NCI-H2227 treated with DMSO at 0.1 percent for 48 hours (cell line): ENCODE measurements at regions not wholly inside any gene's neighbourhood (a gene's known extent, or its start where the extent isn't known, plus 50 kb on each side); places are given as distances from the start of the nearest gene placed in this dataset.
"Not testable (repeated sequence)": the region's sequence is repeated elsewhere in the genome, so short reads cannot be mapped to it uniquely, and the experiment has no call there.

Experiments
- DNase-seq: peaks from one replicate; lab custom pipeline; 2025; lab: John Stamatoyannopoulos, UW

DNA sequence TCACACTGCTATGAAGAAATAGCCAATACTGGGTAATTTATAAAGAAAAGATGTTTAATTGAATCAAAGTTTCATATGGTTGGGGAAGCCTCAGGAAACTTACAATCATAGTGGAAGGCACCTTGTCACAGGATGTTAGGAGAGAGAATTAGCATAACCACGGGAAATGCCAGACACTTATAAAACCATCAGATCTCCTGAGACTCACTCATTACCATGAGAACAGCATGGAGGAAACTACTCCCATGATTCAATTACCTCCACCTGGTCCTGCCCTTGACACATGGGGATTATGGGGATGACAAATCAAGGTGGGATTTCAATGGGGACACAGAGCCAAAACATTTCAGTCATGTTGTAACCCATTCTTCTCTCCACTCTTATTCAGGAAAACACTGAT is 472.9 kb upstream of the FSIP2 start:
- no peak for DNase-seq

DNA sequence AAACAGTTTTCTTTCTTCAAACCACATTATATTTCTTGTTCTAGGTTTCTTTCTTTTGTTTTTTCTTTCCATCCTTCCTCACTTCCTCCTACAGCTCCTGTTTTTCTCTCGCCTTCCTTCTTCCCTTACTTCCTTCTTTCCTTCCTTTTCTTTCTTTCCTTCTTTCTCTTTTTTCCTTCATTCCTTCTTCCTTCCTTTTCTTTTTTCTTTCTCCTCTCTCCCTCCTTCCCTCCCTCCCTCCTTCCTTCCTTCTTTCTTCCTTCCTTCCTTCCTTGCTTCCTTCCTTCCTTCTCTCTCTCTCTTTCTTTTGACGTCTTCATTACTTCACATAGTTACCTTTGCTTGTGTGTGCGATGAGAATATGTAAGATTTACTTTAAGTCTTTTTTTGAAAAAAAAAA is 470.0 kb upstream of the FSIP2 start:
- no peak for DNase-seq

DNA sequence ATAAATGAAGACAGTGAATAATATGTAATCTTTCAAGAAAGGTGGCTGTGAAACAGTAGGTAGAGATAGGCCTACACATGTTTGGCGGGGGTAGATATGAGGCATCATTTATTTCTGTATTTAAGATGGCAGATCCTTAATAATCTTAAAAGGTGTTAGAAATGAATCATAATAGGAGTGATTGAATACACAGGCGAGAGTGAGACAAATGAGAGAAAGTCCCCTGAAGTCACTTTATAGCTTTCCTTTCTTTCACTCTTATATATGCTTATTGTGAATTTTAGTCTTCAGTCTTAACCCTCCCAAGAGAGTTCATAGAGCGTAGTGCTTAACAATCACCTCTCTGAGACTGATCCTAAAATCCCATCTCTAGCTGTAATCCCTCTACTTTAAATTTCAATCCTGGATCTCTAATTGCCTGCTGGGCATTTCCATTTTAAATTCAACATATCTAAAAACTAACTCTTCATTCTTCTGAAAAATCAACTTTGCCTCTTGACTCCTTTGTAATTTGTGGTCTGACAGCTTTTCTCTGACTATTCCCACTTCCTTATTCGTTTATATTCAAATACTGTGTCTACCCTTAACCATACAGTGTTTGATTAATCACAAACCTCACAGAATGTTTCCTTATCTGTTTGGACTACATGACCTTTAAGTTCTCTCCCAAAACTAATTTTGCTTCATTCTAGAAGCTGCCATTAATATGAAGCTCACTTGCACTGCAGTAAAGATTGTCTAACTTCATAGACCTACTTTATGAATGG is 463.7 kb upstream of the FSIP2 start:
- no peak for DNase-seq

DNA sequence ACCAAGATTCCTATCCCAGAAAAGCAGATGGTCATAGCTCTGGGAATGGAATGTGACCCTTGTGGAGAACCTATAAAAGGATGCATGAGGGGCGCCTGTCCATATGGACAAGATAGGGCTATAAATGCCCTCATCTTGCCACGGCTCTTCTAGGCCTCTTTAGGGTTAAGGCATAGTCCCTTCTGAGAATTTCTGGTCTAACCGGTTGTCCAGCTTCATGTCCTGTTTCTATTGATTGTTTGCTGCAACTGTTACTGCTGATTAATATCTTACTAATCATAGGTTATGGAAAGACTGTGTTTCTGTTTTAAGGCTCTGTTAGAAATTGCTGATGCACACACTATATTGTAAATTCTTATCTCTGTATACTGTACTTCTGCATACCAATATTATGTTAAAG is 462.6 kb upstream of the FSIP2 start:
- not testable (repeated sequence) for DNase-seq

DNA sequence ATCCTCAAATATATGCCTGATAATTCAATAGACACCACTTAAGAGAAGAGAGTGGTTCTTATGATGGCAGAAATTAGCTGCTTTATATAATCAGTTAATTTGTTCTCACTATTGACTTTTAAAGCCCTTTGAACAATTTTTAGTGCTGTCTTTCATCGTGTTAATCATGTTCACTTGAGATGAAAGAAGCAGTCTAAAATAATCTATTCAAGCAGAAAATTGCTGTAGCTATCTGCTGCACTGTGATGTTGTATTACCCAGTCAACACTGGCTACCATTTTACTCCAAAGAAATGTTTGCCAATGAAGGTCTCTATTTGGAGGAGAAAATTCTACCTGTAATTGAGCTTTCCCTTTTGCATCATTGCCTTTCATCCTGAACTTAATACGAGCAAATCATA is 459.8 kb upstream of the FSIP2 start:
- DNase-seq = no peak

DNA sequence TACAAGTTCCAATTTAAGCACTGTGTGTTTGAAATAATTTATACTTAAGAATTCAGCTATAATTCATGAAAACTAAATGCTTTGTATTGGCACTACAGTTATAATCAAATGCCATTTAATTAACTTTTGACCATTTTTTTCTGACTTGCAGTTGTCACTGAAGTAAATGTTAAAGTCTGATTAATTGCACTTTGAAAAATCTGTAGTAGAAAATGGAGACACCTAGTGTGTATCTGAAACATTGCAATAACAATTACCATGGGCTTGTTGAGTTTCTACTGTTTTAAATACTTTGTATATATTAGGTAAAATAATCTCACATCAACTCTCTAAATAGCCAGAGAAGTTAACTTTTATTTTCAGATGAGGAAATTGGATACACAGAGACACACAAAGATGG is 458.6 kb upstream of the FSIP2 start:
- no peak for DNase-seq

DNA sequence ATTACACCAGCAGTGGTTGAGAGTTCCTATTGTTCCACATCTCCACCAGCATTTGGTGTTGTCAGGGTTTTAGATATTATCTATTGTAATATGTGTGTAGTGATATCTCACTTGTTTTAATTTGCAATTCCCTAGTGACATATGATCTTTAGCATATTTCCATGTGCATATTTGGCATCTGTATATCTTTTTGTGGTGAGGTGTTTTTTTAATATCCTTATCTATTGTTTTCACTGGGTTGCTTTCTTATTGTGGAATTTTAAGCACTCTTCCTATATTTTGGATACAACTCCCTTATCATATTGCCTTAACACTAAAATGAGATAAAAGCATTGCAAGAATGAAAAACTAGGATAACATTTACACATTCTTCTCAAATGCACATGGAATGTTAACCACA is 453.9 kb upstream of the FSIP2 start:
- DNase-seq = no peak

DNA sequence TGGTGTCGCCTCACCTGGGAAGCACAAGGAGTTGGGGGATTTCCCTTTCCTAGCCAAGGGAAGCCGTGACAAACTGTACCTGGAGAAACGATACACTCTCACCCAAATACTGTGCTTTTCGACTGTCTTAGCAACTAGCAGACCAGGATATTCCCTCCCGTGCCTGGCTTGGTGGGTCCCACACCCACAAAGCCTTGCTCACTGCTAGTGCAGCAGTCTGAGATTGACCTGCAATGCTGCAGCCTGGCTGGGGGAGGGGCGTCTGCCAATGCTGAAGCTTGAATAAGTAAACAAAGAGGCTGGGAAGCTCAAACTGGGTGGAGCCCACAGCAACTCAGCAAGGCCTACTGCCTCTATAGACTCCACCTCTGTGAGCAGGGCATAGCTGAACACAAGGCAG is 448.6 kb upstream of the FSIP2 start:
- DNase-seq = peak; percentile 40

DNA sequence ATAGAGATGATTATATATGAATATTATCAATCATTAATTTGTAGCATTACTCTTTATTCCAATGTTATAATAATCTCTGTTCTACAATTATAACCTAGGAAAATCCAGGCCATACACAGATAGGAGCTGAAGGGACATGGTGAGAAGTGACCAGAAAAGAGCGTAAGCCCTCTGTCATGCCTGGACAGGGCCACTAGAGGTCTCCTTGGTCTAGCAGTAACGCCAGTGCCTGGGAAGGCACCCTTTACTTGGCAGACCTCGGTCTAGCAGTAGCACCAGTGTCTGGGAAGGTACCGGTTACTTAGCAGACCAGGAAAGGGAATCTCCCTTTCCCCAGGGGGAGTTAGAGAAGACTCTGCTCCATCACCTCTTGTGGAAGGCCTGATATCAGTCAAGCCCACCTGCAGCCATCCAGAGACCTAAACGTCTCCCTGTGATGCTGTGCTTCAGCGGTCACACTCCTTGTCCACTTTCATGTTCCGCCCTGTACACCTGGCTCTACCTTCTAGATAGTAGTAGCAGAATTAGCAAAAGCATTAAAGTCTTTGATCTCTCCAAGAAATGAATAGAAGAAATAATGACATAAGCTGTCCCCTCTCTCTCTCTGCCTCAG is 447.5 kb upstream of the FSIP2 start:
- DNase-seq = no peak

DNA sequence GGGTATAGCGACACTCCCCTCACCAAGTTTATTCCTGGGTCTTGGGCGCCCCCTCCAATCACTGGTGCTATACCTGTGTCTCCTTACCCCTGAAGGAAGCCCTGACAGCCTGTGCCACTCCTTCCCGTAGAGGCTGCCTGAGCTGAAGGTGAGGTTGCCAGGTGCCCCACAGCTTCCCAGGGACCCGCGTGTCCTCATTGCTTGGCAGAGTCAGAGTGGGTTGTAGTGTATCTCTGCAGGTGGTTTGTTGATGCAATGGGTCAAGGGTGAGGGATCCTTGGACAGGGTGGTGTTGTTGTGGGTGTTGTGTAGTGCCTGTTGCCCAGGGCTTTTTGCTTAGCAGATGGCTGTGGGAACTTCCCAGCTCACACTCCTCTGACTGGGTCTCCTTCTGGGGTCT is 438.7 kb upstream of the FSIP2 start:
- no peak for DNase-seq

DNA sequence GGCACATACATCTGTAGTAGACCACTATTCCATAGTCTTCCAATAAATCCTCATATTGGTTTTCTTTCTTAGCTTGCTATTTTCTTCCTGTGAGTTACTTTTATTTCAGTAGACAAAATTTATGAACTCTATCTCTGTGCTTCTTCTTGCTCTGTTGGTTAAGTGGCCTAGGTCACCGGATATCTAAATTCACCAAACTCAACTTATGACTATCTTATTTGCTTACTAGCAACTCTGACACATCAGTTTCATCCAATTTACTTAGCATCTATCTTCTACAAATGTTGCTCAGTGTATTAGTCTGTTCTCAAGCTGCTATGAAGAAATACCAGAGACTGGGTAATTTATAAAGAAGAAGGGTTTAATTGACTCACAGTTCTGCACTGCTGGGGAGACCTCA is 432.5 kb upstream of the FSIP2 start:
- DNase-seq = no peak

DNA sequence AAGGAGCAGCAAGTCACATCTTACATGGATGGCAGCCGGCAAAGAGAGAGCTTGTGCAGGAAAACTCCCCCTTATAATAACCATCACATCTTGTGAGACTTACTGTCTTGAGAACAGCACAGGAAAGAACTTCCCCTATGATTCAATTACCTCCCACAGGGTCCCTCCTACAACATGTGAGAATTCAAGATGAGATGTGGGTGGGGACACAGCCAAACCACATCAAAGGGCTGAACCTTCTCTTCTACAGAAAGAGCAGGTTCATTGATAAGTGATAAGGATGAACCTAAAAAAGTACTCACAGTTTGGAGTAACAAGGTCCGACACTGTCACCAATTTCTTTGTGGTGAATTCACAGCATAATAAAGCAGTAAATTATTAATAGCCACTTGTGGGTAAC is 422.2 kb upstream of the FSIP2 start:
- DNase-seq = no peak

DNA sequence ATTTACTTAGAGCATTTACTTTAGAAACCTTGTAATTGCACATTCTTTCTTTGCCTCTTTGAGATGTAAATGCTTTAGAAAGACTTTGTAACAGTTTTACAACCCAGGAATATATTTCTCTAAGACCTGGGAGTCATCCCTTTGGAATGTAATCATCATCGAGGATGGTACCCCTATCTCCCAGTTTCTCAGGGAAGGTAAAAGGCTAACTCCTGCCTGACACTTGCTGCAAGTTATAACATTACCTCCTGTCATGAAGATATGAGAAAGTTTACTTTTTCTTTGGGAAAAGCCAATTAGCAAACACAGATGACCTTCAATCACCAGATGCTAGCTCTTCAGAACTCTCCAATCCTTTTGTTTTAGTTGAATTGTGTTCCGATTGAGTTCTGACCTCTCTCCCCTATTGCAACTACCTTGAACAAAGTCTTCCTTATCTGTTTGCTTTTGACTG is 420.3 kb upstream of the FSIP2 start:
- DNase-seq = no peak

DNA sequence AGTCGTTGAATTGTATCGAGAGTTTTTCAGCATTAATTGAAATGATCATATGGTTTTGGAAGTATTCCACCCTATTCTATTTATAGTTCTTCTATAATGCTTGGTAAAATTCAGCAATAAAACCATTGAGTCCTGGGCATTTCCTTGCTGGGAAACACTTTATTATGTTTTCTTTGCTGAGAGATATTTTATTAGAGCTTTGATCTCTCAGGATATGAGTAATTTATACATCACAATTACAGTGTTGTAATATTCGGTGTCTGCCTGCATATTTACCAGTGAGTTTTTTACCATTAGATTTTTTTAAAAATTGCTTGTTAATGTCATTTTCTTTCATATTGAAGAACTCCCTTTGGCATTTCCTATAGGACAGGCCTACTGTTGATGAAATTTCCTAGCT is 402.7 kb upstream of the FSIP2 start:
- DNase-seq = no peak

DNA sequence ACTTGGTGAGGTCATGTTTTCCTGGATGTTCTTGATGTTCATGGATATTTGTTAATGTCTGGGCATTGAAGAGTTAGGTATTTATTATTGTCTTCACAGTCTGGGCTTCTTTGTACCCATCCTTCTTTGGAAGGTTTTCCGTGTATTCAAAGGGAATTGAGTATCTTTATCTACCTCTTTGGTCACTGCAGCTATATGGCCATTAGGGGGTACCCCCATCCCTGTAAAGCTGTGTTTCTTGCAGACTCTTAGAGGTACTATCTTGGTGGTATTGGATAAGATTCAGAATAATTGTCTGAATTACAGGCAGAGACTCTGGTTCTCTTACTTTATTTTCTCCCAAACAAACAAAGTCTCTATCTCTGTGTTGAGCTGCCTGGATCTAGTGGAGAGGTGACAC is 401.6 kb upstream of the FSIP2 start:
- no peak for DNase-seq

DNA sequence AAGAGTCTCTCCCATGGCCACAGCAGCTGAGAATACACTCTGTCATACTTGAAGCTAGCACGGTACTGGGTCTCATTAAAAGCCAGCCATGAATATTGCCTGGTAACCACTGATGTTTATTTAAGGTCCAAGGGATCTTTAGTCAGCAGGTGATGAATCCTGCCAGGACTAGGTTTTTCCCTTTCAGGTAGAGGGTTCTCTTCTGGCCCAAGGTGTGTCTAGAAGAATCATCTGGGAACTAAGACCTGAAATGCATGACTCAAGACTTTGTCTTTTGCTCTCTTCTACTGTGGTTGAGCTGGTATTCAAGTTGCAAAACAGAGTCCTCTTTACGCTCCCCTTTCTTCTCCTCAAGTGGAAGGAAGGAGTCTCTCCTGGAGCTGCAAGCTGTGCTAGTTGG is 400.5 kb upstream of the FSIP2 start:
- DNase-seq = no peak

DNA sequence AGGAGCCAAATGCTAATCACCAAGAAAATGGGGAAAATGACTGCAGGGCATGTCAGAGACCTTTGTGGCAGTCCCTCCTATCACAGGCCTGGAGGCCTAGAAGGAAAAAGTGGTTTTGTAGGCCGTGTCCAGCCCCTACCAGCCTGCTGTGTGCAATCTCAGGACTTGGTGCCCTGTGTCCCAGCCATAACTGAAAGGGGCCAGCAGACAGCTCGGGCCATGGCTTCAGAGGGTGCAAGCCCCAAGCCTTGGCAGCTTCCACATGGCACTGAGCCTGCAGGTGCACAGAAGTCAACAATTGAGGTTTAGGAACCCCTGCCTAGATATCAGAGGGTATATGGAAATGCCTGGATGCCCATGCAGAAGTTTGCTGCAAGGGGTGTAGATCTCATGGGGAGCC is 391.2 kb upstream of the FSIP2 start:
- no peak for DNase-seq

DNA sequence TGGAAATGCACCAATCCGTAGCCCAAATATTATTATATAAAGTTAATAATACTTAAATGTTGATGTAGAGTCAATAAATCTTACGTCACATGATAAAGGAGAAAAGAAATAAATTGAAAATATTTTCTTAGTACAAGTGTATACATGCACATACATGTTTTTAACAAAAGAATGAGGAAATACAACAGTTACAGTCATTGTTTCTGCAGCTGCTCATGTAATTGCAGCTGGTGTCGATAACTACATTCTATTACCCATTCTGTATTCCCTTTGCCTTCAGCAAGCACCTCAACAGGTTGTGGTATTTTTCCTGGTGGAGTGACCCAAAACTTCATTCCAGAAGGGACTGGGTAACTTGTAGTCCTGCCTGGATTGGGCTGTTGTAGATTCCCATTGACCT is 377.8 kb upstream of the FSIP2 start:
- no peak for DNase-seq

DNA sequence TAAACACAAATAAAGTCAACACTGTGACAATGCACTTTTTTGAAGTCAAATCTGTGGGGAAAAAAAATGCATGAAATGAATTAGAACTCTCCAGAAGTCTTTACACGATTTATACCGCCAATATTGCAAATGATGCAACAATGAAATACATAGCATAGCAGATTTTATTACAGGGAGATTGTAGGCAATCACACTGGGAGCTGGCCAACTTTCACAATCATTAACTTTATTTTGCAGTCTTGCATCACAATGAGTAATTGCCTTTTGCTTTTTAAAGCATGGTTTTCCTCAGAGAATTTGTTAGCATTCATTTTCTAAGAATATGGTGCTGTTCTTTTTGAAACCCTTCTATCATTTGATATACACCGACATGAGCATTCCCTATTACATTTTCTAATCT is 366.4 kb upstream of the FSIP2 start:
- DNase-seq = no peak

DNA sequence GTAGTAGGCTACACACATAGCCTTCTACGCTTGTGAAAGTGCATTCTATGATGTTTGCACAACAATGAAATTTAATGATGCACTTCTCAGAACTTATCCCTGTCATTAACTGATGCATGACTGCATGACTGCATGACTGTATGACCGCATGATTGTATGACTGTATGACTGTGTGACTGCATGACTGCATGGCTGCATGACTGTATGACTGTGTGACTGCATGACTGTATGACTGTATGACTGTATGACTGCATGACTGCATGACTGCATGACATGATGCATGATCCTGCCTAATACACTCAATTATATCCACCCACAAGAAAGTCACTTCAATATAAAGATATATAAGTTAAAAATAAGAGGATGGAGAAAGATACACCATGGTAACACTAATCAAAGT is 365.4 kb upstream of the FSIP2 start:
- DNase-seq = no peak

DNA sequence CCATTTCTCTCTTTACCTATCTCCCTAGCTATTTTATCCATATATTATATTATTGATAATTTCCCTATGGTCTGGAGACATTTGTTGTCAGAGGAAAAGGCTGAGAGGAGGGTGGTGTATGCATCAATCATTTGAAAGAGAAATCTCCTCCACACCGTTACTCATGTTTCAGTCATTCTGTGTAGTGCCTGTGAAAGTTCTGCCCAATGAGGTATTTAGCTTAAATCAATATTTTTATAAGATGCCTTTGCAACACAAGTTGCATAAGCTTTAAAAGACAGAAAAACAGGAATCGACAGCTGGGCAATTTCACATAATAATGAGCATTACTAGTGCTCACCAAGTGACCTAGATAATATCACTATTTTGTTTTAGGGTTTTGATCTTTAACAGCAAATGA is 363.7 kb upstream of the FSIP2 start:
- no peak for DNase-seq

DNA sequence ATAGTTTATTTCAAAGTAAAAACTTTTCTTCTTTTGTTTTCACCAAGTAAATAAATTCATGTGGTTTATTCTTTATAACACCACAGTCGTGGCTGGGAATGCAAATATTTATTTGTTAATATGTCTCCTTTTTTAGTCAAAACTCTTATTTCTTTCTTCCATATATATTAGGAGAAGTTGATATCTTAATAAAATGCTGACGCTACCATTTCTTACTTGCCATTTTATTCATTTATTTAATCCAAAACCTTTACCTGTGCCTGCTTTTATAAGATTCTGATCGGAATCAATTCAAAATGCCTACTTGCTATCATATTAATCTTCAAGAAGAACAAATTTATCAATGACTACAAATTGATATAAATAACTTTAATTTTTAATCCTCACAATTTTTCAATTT is 362.9 kb upstream of the FSIP2 start:
- no peak for DNase-seq

DNA sequence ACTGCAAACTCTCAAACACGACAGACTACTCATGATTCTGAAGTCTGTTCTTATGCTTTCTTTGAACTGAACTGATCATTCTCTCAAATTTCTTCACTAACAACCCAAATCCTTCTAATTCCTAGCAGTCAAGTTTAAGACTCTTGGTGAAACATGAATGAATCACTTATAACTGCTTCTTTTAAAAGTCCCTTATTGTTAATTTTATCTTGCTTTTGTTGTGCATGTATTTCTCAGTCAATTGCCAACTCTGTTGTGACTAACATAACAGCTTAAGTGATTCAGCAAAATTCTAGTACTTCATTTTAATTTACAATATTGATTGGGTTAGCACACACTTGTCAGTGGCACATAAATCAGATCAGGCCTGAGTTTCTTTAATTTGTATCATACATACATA is 357.0 kb upstream of the FSIP2 start:
- DNase-seq = no peak
